HG02798 (cell line): ENCODE measurements at regions not wholly inside any gene's neighbourhood (a gene's known extent, or its start where the extent isn't known, plus 50 kb on each side); places are given as distances from the start of the nearest gene placed in this dataset.

Experiments
- ATAC-seq: cut with Tn5 transposase; IDR thresholded peaks from one replicate; pipeline ENCODE4 v1.9.1; 2021; ENCODE audit warnings: mild to moderate bottlenecking; ENCODE audit not compliant: unreplicated experiment, poor library complexity

GRCh38 chr13:72386138-72386684 lies 341.2 kb downstream of the MZT1 start:
- ATAC-seq, result no peak

GRCh38 chr13:72384879-72385278 lies 342.6 kb downstream of the MZT1 start:
- no peak for ATAC-seq

- no peak for ATAC-seq
These were observed 343.1 kb downstream of the MZT1 start for GRCh38 chr13:72384186-72384823.

GRCh38 chr13:72383646-72384045 lies 343.8 kb downstream of the MZT1 start:
- no peak for ATAC-seq

GRCh38 chr13:72379581-72379980 lies 347.8 kb downstream of the MZT1 start:
- ATAC-seq, result no peak

- no peak for ATAC-seq
These were observed 359.4 kb downstream of the MZT1 start for GRCh38 chr13:72368031-72368430.

GRCh38 chr13:72346716-72347115 lies 380.7 kb downstream of the MZT1 start:
- no peak for ATAC-seq

- no peak for ATAC-seq
These were observed 385.1 kb downstream of the MZT1 start for GRCh38 chr13:72342364-72342763.

- ATAC-seq, result no peak
These were observed 385.5 kb downstream of the MZT1 start for GRCh38 chr13:72341904-72342303.

GRCh38 chr13:72317346-72318109 lies 409.9 kb downstream of the MZT1 start:
- no peak for ATAC-seq

- ATAC-seq, result no peak
These were observed 410.7 kb downstream of the MZT1 start for GRCh38 chr13:72316716-72317115.

GRCh38 chr13:72315312-72315711 lies 412.1 kb downstream of the MZT1 start:
- no peak for ATAC-seq

- no peak for ATAC-seq
These were observed 413.2 kb downstream of the MZT1 start for GRCh38 chr13:72314210-72314609.

- no peak for ATAC-seq
These were observed 413.9 kb downstream of the MZT1 start for GRCh38 chr13:72313546-72313945.

GRCh38 chr13:72303941-72304746 lies 423.3 kb downstream of the MZT1 start:
- no peak for ATAC-seq

GRCh38 chr13:72296246-72296645 lies 429.2 kb upstream of the DACH1 start:
- no peak for ATAC-seq

- ATAC-seq, result no peak
These were observed 428.1 kb upstream of the DACH1 start for GRCh38 chr13:72295153-72295552.

- no peak for ATAC-seq
These were observed 426.2 kb upstream of the DACH1 start for GRCh38 chr13:72293206-72293605.

- ATAC-seq, result no peak
These were observed 424.1 kb upstream of the DACH1 start for GRCh38 chr13:72290962-72291681.

- ATAC-seq, result no peak
These were observed 419.4 kb upstream of the DACH1 start for GRCh38 chr13:72286421-72286820.
